Esophagus mucosa (tissue), 1 donor: ENCODE measurements at regions not wholly inside any gene's neighbourhood (a gene's known extent, or its start where the extent isn't known, plus 50 kb on each side); places are given as distances from the start of the nearest gene placed in this dataset.
"Not testable (repeated sequence)": the region's sequence is repeated elsewhere in the genome, so short reads cannot be mapped to it uniquely, and the experiment has no call there.

ENCODE experiments used
- ATAC-seq: fragments of 200-7000 bp; cut with Tn5 transposase; one replicate; pipeline ENCODE4 v1.9.1; 2020
- donor health status: DM: yes; HTN: yes; CAD: no.

GRCh38 chr6:113004470-113005270, 657.5 kb downstream of the RFPL4B start:
- no peak for ATAC-seq

GRCh38 chr6:113006494-113006893, 659.4 kb downstream of the RFPL4B start:
- ATAC-seq, result no peak

- no peak for ATAC-seq
These were observed 662.6 kb downstream of the RFPL4B start for GRCh38 chr6:113009682-113010081.

GRCh38 chr6:113010196-113010989, 663.3 kb downstream of the RFPL4B start:
- no peak for ATAC-seq

- ATAC-seq, result no peak
These were observed 664.3 kb downstream of the RFPL4B start for GRCh38 chr6:113011389-113011788.

DNA sequence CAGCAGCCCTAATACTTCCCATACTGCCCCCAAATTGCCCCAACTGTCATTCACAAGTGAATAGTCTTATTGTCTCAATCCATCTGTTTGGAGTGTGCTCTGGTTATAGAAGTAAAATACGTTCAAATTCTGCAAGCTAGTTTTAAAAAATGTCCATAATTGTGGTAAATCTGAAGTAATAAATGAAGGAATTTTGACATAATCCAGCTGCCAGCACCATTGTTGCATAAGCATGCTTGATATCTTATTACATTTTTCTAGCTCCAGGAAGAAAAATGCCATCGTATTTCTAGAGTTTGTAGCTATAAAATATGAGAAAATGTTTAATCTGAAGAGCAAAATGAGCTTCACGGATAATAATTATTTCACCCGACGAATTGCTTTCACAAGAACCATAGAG, 664.7 kb downstream of the RFPL4B start:
- ATAC-seq, result no peak

DNA sequence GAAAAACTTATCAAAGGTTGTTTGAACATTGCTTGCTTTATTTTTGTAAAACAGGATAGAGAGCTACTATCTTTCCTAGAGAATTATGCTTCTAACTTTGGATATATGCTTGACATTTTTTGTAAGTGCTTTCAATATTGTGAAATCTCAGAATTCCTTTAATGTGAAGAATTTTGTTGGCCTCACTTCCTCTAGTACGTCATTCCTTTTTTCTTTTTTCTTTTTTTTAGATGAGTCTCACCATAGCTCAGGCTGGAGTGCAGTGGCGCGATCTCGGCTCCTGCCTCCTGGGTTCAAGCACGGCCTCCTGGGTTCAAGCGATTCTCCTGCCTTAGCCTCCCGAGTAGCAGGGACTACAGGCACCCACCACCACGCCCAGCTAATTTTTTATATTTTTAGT, 668.1 kb downstream of the RFPL4B start:
- ATAC-seq, result no peak

GRCh38 chr6:113017353-113017752, 670.2 kb downstream of the RFPL4B start:
- ATAC-seq, result no peak

DNA sequence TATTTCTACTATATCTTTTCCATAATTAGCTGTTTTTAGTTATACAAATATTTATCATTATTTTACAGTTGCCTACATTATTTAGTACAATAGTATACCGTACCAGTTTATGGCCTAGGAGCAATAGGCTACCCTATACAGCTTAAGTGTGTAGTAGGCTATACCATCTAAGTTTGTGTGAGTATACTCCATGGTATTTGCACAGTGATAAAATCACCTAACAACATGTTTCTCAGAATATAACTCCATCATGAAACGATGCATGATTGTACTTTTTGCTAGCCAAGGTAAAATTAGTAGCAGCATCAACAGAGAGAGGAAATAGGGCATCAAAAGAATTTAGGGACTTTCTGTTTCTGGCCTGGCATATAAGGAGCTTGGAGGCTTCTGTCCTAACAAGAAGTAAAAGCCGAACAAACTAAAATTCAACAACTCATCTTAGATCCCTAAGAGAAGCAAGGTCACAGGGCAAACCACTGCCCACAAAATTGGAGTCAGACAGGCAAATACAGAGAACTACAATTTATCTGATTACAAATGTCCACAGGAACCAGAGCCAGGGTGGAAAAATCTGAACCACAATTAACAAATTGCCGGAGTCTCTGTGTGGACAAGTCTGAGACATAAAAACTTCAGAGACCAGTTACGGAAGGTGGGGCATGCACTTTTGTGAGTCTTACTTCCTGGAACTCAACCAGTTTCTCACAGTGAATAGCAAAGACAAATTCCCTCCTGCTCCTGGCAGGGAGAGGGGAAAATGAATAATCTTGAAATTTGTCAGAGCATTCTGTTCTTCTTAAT, 671.4 kb downstream of the RFPL4B start:
- ATAC-seq, result peak; percentile 86

DNA sequence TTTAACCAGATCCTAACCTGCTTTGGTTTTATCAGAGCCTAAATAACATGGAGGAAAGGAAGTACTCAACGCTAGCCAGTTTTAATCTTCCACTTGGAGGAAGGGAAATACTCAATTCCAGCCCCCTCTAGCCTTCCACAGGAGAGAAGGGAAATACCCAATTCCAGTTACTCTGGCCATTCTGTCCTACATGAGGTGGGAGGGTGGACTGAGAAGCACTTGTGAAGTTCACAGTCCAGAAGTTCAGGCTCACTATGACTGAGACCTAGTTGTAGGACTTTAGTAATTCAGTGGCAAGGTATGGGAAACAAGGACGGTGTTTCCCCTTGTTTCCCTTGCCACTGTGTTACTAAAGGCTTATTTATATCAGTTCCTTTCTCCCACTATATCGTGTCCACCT, 672.0 kb downstream of the RFPL4B start:
- ATAC-seq, result peak; percentile 20

DNA sequence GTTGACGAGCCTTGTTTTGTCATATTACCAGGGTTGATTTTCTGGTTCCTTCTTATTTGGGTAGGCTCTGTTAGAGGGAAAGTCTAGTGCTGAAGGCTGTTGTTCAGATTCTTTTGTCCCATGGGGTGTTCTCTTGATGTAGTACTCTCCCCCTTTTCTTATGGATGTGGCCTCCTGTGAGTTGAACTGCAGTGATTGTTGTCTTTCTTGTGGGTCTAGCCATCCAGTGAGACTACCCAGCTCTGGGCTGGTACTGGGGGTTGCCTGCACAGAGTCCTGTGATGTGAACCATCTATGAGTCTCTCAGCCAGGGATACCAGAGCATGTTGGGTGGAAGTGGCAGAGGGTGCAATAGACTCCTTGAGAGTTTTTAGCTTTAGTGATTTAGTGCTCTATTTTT, 680.6 kb downstream of the RFPL4B start:
- ATAC-seq, result no peak

DNA sequence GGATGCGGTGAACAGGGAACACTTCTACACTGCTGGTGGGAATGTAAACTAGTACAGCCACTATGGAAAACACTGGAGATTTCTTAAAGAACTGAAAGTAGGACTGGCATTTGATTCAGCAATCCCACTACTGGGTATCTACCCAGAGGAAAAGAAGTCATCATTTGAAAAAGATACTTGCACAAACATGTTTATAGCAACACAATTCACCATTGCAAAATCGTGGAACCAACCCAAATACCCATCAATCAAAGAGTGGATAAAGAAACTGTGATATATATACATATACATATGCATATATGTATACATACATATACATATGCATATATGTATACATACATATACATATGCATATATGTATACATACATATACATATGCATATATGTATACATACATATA, 682.0 kb downstream of the RFPL4B start:
- ATAC-seq, result not testable (repeated sequence)

GRCh38 chr6:113031591-113032238, 684.6 kb downstream of the RFPL4B start:
- ATAC-seq, result no peak

DNA sequence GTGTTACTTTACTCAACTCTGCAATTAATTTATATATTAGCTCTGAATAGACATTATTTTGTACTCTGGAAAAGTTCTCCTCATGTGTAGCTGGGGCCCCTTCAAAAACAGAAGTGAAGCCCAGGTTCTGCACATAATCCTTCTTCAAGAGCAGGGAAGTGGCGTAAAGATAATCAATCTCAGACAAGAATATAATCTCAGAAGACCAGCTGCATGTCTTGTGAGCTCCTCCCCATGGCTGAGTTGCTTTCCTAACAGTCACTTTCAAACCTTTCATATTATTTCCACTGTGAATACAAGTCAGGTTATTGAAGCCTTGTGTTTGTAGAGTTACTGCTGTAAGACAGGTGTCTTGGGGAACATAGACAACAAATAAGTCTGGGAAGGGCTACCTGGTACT, 691.9 kb downstream of the RFPL4B start:
- ATAC-seq, result no peak

DNA sequence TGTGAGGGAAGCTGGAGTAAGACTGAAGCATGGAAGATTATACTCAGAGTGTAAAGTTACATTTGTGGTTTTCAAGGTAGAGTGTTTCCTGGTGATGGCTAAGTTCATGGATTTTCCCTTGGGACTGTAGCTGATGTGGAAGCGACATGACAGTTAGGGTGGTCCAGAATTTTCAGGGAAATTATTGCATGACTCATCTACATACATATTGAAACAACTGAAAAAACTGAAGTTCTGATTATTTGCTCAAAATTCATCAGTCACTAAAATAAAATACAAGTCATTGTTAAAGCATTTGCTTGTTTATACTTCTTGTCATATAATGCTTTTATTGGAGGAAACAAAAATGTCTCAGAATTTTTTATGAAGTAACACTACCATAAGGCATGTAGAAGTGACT, 700.0 kb downstream of the RFPL4B start:
- no peak for ATAC-seq

GRCh38 chr6:113047932-113048331, 700.8 kb downstream of the RFPL4B start:
- no peak for ATAC-seq

DNA sequence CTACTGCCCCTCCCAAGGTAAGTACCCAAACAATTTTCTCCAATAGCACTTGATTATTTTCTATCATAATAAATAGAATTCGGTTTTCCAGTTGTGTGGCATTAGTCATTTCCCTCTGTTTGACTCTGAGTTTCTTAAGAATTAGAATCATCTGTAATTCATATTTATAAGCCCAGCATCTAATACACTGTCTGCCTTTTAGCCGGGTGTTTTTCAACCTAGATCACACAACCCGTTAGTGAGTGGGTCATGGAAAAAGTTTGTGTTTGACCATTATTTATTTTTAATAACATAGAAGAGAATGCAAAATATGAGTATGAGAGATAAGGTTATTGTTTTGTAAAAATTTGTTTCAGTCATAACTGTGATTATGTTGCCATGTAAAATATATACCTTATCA, 701.6 kb downstream of the RFPL4B start:
- ATAC-seq, result no peak

GRCh38 chr6:113049190-113049589, 702.1 kb downstream of the RFPL4B start:
- ATAC-seq, result no peak

DNA sequence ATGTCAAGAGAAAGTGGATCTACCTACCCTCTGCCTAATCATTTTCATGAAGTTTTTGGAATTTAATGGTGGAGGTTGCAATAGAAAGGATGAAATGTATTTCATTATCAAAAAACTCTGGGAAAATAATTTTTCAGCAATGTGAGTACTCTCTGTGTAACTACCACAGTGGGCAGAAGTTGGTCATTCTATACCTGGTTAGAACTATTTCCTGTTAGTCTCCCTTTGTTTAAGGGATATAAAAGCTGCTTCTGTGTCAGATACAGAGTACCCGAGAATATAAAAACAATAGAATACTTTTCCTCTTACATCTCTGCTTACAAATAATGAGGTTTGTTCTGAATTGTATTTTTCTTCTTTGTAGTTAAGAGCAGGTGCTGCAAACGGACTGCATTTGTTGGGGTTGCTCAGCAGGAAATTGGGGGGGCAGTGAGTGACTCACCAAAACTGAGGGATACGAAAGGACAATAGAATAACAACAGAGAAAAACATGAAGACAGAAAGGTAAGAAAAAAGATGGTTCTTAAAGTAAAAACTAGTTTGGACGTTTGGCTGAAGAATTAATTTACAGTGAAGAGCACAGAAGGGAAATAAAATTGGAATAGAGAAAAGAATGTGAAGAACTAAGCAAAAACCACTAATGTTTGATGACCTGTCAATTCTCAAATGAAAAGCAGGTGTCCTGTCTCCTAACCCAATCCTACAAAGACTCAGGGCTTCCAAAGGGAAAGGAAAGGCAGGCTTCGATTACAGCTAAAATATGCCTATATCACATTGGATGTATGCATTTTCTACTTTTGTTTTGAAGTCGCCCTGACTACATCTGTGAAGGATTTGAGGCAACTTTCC, 703.1 kb downstream of the RFPL4B start:
- no peak for ATAC-seq

- ATAC-seq, result no peak
These were observed 703.8 kb downstream of the RFPL4B start for GRCh38 chr6:113050979-113051378.

- ATAC-seq, result no peak
These were observed 705.4 kb downstream of the RFPL4B start for GRCh38 chr6:113052506-113052905.

GRCh38 chr6:113055061-113055460, 707.9 kb downstream of the RFPL4B start:
- no peak for ATAC-seq
